ENCODE measurements at regions not wholly inside any gene's neighbourhood (a gene's known extent, or its start where the extent isn't known, plus 50 kb on each side); places are given as distances from the start of the nearest gene placed in this dataset.
"Not testable (repeated sequence)": the region's sequence is repeated elsewhere in the genome, so short reads cannot be mapped to it uniquely, and the experiment has no call there.

DNA sequence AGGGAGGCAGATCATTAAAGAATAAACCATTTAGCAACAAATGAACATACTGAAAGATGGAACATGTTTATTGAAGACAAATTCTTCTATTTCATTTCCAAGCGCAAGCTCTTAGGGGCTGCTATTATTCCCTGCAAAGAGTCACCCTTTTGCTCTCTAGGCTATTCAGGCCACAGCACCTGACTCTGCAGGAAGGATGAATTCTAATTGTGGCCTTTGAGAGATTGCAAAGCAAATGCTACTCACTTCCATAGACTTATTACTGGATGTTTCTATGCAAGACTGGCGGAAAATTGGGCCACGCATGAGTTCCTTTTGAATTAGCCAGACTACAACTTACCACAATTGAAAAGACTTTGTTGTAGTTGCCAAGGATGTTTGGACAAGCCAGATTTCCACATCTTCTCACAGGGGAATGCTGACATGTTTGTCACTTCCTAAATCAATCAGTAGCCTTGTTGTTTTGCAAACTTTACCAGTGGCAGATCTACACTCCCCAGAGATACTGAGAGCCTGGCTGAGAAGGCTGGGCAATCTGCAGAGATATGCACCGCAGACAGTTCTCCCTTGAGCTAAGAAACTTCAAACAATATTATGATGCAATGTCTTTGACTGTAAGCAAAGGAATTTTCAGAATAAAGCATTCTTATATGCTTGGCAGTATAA lies 334.3 kb upstream of the SYT1 start:
- DNase-seq: no peak

GRCh38 chr12:78531831-78532458 lies 332.6 kb upstream of the SYT1 start:
- DNase-seq: no peak

- no peak for DNase-seq
Observed at GRCh38 chr12:78534311-78534710, 330.3 kb upstream of the SYT1 start.

DNA sequence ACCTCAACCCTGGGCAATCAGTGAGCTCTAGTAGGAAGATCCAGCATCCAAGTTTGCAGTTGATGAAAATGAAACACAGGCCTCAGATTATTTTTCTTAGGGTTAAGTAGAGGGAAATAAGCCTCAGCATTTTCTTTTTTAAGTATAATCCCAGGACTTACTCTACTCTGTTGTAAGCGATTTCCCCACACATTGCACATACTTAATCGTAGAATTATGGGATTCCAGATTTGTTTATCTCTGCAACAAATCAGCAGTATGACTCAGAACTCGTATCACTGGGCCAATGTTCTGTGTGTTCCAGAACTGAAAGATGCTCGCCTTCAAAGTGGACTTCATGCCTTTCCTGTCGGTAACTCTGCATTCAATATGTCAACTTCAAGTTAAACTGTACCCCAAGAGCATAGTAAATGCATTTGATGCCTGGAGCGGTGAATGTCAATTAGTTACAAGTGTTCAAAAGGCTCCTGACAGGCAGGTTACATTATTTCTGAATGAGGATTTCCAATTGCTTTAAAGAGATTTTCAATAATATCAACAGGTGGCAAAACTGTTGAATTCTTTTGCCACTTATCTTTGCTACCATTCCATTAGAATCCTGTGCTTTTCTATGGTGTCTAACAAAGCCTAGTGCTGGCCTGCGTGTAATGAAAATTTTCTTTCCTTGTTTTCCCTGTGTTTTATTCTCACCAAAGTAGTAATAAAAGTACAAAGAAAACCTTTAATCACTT lies 323.8 kb upstream of the SYT1 start:
- no peak for DNase-seq

- DNase-seq: no peak
Observed at GRCh38 chr12:78550831-78551230, 313.7 kb upstream of the SYT1 start.

DNA sequence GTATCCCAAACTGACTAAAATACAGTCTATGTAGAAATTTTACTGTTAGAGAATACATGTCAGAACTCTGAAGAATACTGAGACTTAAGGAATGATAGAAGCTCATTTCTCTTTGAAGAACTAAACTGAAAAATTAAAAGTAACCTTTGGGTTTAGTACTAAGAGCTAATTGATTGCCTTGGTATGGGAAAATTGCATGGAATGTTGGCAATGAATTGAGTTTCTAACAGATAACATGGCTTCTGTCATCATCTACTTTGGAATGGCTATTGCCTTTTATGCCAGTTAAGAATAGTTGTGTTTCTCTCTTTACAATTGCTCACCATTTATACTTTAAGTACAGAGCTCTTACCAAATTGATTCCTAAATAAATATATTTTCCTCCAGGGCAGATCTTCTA lies 308.8 kb upstream of the SYT1 start:
- DNase-seq: no peak

DNA sequence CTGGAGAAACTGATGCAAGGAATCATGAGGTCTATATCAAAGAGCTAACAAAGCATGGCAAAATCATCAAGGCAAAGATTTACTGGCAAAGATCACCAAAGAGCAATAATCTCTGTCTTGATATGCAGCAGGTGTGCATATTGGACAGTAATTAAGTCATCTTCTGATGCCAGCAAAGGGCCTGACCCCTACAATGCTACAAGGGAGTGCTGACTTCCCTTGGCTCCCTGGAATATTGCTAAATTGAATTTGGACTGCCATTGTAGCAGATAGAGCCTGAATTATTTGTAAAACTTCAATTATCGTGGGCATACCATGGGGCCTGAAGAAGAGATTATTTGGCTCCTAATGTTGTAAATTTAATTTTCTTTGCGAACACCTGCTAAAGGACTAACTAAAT lies 307.9 kb upstream of the SYT1 start:
- DNase-seq: no peak

DNA sequence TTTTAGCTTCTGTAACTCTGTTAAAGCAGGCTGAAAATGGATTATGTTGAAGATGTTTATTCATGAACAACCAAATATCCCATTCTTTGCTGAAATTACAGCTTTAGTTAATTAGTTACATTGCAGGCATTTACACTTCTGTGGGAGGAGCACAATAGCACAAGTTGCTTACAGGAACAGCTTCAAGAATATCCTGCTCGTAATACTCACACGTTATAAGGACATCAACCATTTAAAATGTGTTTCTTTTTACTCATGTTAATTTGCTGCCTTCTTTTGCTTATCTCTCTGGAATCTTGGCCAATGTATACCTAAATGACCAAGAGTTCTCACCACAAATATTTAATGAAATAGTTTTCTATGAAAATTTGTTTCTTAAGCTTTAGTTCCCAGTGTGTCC lies 305.2 kb upstream of the SYT1 start:
- no peak for DNase-seq

DNA sequence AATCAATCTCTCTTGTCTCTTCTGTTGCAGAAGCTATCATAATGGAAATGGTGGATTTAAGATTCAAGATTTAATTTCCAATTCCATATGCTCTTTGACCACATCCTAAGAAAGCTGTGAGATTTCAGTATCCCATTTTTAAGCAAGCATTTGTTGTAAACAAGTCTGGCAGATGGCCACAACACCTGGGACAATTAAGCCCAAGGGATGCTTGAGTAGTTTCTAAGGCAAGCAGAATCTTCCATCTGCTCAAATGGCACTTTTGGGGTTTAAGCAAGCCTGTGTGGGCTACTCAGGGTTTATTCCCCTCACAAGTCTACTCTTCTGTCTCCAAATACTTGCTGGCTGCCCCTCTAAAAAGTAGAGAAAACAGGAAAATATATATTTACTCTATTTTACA lies 304.7 kb upstream of the SYT1 start:
- DNase-seq: no peak

GRCh38 chr12:78560633-78561032 lies 303.9 kb upstream of the SYT1 start:
- DNase-seq: no peak

DNA sequence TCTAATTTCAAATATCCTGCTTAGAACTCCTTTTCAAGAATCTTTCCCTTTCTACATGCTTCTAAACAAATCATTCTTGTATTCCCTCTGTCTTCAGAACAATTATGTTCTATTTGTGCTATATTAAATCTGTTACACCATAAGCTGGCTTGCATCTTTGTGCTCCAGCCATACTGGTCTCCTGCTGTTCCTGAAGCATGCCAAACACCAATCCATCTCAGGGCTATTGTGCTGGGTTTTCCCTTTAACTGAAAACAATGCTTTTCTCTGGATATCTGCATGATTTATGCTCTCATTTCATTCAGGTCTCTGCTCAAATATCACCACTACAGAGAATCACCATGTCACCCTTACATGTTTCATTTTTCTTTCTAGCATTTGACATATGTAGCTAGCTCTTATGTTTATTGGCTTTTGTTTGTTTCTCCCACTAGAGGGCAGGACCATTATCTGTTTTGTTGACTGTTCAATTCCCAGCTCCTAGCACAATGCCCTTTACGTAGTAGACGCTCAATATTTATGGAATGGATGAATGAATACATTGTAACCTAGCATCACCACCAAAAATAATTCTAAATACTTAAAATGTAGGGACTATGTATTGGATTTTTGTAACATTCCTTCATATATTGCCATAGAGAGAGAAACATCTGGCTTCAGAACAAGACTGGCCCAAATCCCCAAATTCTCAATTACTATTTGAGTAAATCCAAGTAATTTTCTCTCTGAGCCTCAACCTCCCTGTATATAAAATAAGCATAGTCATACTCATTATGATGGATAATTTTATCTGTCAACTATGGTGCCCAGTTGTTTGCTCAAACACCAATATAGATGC lies 302.0 kb upstream of the SYT1 start:
- DNase-seq: no peak

DNA sequence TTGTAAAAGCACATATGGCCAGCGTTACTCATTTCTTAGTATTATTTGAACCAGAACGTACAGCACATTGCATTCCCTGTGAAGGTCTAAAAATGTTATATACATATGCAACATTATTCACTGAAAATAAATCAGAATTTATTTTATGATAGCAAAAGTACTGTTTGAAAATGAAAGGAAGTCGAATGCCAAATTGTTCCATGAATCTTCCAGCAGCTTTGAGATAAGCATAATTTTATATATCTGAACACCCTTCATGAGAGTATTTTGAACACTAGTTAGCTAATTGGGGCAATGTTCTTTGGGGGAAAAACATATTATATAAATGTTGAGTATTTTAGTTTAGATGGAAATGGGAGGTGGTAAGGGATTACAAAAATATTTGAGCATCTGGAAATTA lies 300.7 kb upstream of the SYT1 start:
- no peak for DNase-seq

DNA sequence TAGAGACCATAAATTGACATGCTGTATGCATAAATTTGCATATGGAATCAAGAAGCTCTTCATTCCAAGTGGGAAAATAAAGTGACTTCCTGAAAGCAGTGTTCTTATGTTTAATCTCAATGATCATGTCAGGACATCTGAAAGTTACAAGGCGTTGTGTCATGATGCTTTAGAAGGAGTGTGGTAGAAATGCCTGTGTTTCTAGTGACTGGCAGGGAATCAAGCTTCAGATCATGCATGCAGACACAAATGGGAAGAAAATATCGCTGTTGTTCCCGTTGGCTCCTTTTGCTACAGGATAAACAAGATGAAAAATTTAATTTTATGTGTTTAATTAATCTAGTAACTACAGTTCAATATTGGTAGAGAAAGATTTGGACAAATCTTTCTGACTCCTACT lies 298.1 kb upstream of the SYT1 start:
- no peak for DNase-seq

GRCh38 chr12:78568321-78569020 lies 296.1 kb upstream of the SYT1 start:
- no peak for DNase-seq

- no peak for DNase-seq
Observed at GRCh38 chr12:78571953-78572352, 292.6 kb upstream of the SYT1 start.

DNA sequence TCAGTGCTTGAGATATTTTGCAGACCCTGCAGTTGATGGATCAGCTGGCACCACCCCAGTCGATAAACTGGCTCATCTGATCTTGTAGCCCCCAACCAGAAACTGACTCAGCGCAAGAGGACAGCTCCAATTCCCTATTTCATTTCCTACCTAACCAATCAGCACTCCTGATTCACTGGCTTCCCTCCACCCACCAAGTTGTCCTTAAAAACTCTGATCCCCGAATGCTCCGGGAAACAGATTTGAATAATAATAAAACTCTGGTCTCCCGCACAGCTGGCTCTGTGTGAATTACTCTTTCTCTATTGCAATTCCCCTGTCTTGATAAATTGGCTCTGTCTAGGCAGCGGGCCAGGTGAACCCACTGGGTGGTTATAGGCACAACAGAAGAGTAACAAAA lies 289.4 kb upstream of the SYT1 start:
- not testable (repeated sequence) for DNase-seq

DNA sequence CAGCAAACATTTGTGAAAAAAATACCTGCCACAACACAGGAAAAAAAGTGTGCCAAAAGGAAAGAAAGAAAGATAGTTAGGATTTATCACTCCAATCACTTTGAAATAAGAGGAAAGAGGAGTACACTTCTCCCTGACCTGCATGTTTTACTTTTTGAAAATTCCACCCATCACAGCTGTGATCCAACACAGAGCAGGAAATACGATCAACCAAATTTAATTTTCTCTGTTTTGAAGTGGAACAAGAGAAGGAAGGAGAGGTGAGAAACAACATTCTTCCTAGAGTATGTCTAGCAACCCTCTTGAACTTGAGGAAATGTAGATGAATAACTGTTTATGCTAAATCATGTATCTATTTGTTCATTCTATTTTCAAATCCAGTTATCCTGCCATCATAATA lies 284.7 kb upstream of the SYT1 start:
- no peak for DNase-seq

- no peak for DNase-seq
Observed at GRCh38 chr12:78580296-78580695, 284.3 kb upstream of the SYT1 start.

- DNase-seq: no peak
Observed at GRCh38 chr12:78584695-78585094, 279.9 kb upstream of the SYT1 start.

DNA sequence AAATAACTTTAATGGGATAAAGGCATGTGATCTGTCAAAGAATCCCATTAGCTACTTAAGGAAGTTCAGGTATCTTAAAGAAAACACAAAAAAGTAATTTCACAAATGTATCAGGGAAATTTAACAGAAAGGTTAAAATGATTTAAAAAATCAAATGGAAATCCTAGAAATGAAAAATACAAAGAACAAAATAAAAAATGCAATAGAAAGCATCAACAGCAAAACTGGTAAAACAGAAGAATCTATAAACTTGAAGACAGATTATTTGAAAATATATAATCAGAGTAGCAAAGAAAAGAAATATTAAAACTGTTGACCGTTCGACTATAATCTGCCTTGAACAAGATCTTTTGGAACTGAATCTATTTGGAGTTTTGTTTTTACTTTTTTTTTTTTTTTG lies 279.4 kb upstream of the SYT1 start:
- DNase-seq: no peak

- no peak for DNase-seq
Observed at GRCh38 chr12:78586790-78587189, 277.8 kb upstream of the SYT1 start.

- no peak for DNase-seq
Observed at GRCh38 chr12:78599366-78599765, 265.2 kb upstream of the SYT1 start.

- no peak for DNase-seq
Observed at GRCh38 chr12:78600541-78600940, 264.0 kb upstream of the SYT1 start.
